ENCODE measurements at regions not wholly inside any gene's neighbourhood (a gene's known extent, or its start where the extent isn't known, plus 50 kb on each side); places are given as distances from the start of the nearest gene placed in this dataset.

DNA sequence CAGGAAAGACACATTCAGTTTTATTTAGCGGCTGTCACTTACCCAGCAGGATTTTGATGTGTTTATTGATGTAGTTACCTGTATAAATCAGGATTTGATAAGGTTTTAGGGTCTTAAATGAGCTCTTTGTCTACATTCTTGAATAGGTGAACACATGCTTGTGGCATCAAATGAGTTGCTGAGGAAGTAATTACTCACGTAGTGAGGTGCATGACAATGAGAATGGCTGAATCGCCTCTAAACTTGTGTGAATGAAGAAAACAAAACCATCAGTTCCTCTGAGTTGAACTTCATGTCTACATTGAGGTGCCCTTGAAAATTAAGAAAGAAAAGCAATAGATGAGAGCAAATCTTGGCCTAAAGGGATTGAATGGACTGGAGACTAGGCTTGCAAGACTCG, 245.6 kb upstream of the SATB1 start:
- Mint-ChIP-seq H3K27me3 (ENCODE audit: insufficient read depth, unreplicated experiment) (no peaks in the 10 kb centered on the region), H3K27ac (ENCODE audit: unreplicated experiment) (no peak overlapping the region), H3K4me1 (ENCODE audit: low read depth, unreplicated experiment) (no peaks in the 10 kb centered on the region), H3K4me3 (ENCODE audit: unreplicated experiment) (no peak overlapping the region), H3K9me3 (ENCODE audit: unreplicated experiment) (no peaks in the 10 kb centered on the region), H3K36me3 (ENCODE audit: insufficient read depth, unreplicated experiment) (no peaks in the 10 kb centered on the region)
- DNase-seq = no peak
- no TSS peak for BruUV-seq (replicated peaks)
- H3K4me1 ChIP-seq = no peaks in the 10 kb centered on the region
- CTCF ChIA-PET = no interaction called here
- no peaks in the 10 kb centered on the region for H3K27me3 ChIP-seq (replicated peaks; ENCODE audit: control insufficient read depth, insufficient read depth, low read length)
- POLR2A ChIA-PET = no interaction called here
- no peaks in the 10 kb centered on the region for H3K9me3 ChIP-seq
- intact Hi-C loops (cut with micrococcal nuclease; ENCODE audit: unreplicated experiment) = no loop called here
- TF ChIP-seq, protein P1, sequence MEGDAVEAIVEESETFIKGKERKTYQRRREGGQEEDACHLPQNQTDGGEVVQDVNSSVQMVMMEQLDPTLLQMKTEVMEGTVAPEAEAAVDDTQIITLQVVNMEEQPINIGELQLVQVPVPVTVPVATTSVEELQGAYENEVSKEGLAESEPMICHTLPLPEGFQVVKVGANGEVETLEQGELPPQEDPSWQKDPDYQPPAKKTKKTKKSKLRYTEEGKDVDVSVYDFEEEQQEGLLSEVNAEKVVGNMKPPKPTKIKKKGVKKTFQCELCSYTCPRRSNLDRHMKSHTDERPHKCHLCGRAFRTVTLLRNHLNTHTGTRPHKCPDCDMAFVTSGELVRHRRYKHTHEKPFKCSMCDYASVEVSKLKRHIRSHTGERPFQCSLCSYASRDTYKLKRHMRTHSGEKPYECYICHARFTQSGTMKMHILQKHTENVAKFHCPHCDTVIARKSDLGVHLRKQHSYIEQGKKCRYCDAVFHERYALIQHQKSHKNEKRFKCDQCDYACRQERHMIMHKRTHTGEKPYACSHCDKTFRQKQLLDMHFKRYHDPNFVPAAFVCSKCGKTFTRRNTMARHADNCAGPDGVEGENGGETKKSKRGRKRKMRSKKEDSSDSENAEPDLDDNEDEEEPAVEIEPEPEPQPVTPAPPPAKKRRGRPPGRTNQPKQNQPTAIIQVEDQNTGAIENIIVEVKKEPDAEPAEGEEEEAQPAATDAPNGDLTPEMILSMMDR (IDR thresholded peaks at IDR 0.05; ENCODE audit: insufficient read depth in 1 of 2, low read depth in 1 of 2, low read length in 1 of 2, severe bottlenecking in 1 of 2, unreplicated experiment in 1 of 2) = no peak
- no peak overlapping the region for H3K4me3 ChIP-seq (ENCODE audit: low read depth, low read length)
- no peaks in the 10 kb centered on the region for H3K36me3 ChIP-seq (ENCODE audit: control insufficient read depth, insufficient read depth, low read length)

DNA sequence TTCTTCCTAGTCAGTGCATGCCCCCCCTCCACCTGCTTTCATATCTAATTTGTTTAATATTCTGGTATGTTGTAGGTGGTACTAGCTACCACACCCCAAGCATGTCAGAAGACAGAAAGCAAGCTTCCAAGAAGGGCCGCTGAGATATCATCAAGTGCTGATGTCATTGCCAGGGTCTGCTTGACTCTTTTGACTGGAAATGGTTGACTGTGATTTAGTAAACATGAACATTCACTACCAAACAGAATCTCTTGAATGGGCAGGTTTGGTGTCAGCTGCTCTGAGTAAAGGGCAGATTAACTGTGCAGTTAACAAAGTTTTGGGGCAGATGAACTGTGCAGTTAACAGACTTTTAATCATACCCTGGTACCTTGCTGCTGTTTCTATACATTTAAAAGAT, 244.2 kb upstream of the SATB1 start:
- intact Hi-C loops (cut with micrococcal nuclease; ENCODE audit: unreplicated experiment) = no loop called here
- no peaks in the 10 kb centered on the region for H3K36me3 ChIP-seq (ENCODE audit: control insufficient read depth, insufficient read depth, low read length)

DNA sequence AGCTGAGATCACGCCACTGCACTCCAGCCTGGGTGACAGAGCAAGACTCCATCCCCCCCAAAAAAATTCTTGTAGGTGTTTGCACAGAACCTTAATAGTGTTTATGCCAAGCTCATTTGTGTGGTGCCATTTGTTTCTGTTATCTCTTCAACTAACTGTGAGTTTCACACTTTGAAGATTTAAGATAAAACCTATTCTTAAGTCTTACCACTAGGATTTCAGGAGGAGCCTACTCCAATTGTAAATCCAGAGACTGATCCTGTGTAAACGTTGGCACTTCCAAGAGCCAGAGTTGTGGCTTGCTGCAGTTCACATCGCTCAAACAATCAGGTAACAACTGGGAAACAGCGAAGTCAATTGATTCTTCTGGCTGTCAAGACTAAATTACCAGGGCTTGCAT, 242.4 kb upstream of the SATB1 start:
- Histone ChIP-seq H3K27me3 (replicated peaks; ENCODE audit: control insufficient read depth, insufficient read depth, low read length) (no peaks in the 10 kb centered on the region), H3K4me1 (no peaks in the 10 kb centered on the region), H3K4me3 (ENCODE audit: low read depth, low read length) (no peak overlapping the region), H3K36me3 (ENCODE audit: control insufficient read depth, insufficient read depth, low read length) (no peaks in the 10 kb centered on the region), H3K9me3 (no peaks in the 10 kb centered on the region)
- TF ChIP-seq, protein P1 (IDR thresholded peaks at IDR 0.05; ENCODE audit: insufficient read depth in 1 of 2, low read depth in 1 of 2, low read length in 1 of 2, severe bottlenecking in 1 of 2, unreplicated experiment in 1 of 2) = no peak
- ChIA-PET CTCF (no interaction called here), POLR2A (no interaction called here)
- intact Hi-C loops (cut with micrococcal nuclease; ENCODE audit: unreplicated experiment) = no loop called here
- no TSS peak for BruUV-seq (replicated peaks)
- no peak for DNase-seq
- H3K4me3 Mint-ChIP-seq (ENCODE audit: unreplicated experiment) = no peak overlapping the region
- H3K4me1 Mint-ChIP-seq (ENCODE audit: low read depth, unreplicated experiment) = no peaks in the 10 kb centered on the region
- H3K9me3 Mint-ChIP-seq (ENCODE audit: unreplicated experiment) = no peaks in the 10 kb centered on the region
- H3K27ac Mint-ChIP-seq (ENCODE audit: unreplicated experiment) = no peak overlapping the region
- H3K27me3 Mint-ChIP-seq (ENCODE audit: insufficient read depth, unreplicated experiment) = no peaks in the 10 kb centered on the region
- H3K36me3 Mint-ChIP-seq (ENCODE audit: insufficient read depth, unreplicated experiment) = no peaks in the 10 kb centered on the region

More for the DNA sequence above, 244.2 kb upstream of the SATB1 start:
- Mint-ChIP-seq H3K4me3 (ENCODE audit: unreplicated experiment) (no peak overlapping the region), H3K9me3 (ENCODE audit: unreplicated experiment) (no peaks in the 10 kb centered on the region), H3K4me1 (ENCODE audit: low read depth, unreplicated experiment) (no peaks in the 10 kb centered on the region), H3K27ac (ENCODE audit: unreplicated experiment) (no peak overlapping the region), H3K27me3 (ENCODE audit: insufficient read depth, unreplicated experiment) (no peaks in the 10 kb centered on the region), H3K36me3 (ENCODE audit: insufficient read depth, unreplicated experiment) (no peaks in the 10 kb centered on the region)
- ChIA-PET CTCF (no interaction called here), POLR2A (no interaction called here)
- Histone ChIP-seq H3K4me1 (no peaks in the 10 kb centered on the region), H3K9me3 (no peaks in the 10 kb centered on the region), H3K4me3 (ENCODE audit: low read depth, low read length) (no peak overlapping the region), H3K27me3 (replicated peaks; ENCODE audit: control insufficient read depth, insufficient read depth, low read length) (no peaks in the 10 kb centered on the region)
- no TSS peak for BruUV-seq (replicated peaks)
- TF ChIP-seq, protein P1 (IDR thresholded peaks at IDR 0.05; ENCODE audit: insufficient read depth in 1 of 2, low read depth in 1 of 2, low read length in 1 of 2, severe bottlenecking in 1 of 2, unreplicated experiment in 1 of 2) = no peak
- DNase-seq = no peak

All from Caco-2 (cell line).